Neural crest cell (in vitro differentiated cells): ENCODE measurements at regions not wholly inside any gene's neighbourhood (a gene's known extent, or its start where the extent isn't known, plus 50 kb on each side); places are given as distances from the start of the nearest gene placed in this dataset.

ENCODE experiments used
- DNase-seq: peaks from one replicate; pipeline ENCODE4 v3.0.0; 2021; ENCODE audit warnings: low read depth, mixed read lengths, low spot score
- H3K27ac Mint-ChIP-seq: one replicate; pipeline ENCODE4 v1.8.0; 2021; ENCODE audit warnings: mild to moderate bottlenecking, mixed read lengths; ENCODE audit not compliant: unreplicated experiment
- H3K27me3 Mint-ChIP-seq: 2 replicates; pipeline ENCODE4 v1.8.0; 2021; ENCODE audit warnings: low read depth, mild to moderate bottlenecking, mixed read lengths
- H3K36me3 Mint-ChIP-seq: 2 replicates; pipeline ENCODE4 v1.8.0; 2021; ENCODE audit warnings: low read depth, mild to moderate bottlenecking, mixed read lengths
- H3K4me1 Mint-ChIP-seq: 2 replicates; pipeline ENCODE4 v1.8.0; 2021; ENCODE audit warnings: mixed read lengths
- H3K4me3 Mint-ChIP-seq: one replicate; pipeline ENCODE4 v1.8.0; 2021; ENCODE audit warnings: mild to moderate bottlenecking, mixed read lengths
- H3K9me3 Mint-ChIP-seq: 2 replicates; pipeline ENCODE4 v1.8.0; 2021; ENCODE audit warnings: mixed read lengths
- TF ChIP-seq, protein P1 (sequence below): fragments of 200-600 bp; sonication (generic); conservative IDR thresholded peaks from 2 replicates; pipeline ENCODE4 v1.5.0; 2021; ENCODE audit warnings: antibody characterized with exemption, mild to moderate bottlenecking

DNA sequence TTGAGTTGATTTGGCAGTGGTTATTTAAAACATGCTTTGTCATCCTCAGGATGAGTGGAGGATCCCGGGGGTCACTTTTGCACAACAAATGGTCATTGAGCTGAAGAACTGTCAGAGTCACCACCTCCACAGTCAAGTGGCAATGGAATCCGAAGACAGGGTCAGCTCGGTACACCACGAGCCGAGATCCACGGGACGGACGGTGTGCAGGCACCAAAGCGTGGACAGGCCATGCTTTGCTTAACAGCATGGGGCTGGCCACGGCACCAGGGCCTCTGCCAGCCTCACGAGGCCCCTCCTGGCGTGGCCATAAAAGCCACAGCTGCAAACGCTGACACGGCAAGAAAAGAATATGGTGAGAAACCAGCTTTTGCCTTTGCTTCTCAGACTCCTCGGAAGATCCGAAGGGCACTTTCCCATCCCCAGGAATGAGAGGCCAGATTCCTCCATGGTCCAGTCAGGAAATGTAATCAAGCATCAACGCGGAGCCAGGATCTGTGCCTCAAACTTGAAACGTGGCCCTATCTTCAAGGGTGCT, 152.2 kb upstream of the DIO3 start:
- H3K4me1 Mint-ChIP-seq, result peaks cover 21% of the 10 kb centered on the region
- H3K36me3 Mint-ChIP-seq, result no peaks in the 10 kb centered on the region
- H3K4me3 Mint-ChIP-seq, result no peak overlapping the region
- H3K27ac Mint-ChIP-seq, result no peak overlapping the region
- no peaks in the 10 kb centered on the region for H3K27me3 Mint-ChIP-seq
- TF ChIP-seq, protein P1, sequence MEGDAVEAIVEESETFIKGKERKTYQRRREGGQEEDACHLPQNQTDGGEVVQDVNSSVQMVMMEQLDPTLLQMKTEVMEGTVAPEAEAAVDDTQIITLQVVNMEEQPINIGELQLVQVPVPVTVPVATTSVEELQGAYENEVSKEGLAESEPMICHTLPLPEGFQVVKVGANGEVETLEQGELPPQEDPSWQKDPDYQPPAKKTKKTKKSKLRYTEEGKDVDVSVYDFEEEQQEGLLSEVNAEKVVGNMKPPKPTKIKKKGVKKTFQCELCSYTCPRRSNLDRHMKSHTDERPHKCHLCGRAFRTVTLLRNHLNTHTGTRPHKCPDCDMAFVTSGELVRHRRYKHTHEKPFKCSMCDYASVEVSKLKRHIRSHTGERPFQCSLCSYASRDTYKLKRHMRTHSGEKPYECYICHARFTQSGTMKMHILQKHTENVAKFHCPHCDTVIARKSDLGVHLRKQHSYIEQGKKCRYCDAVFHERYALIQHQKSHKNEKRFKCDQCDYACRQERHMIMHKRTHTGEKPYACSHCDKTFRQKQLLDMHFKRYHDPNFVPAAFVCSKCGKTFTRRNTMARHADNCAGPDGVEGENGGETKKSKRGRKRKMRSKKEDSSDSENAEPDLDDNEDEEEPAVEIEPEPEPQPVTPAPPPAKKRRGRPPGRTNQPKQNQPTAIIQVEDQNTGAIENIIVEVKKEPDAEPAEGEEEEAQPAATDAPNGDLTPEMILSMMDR, result no peak
- DNase-seq, result no peak
- H3K9me3 Mint-ChIP-seq, result no peaks in the 10 kb centered on the region

DNA sequence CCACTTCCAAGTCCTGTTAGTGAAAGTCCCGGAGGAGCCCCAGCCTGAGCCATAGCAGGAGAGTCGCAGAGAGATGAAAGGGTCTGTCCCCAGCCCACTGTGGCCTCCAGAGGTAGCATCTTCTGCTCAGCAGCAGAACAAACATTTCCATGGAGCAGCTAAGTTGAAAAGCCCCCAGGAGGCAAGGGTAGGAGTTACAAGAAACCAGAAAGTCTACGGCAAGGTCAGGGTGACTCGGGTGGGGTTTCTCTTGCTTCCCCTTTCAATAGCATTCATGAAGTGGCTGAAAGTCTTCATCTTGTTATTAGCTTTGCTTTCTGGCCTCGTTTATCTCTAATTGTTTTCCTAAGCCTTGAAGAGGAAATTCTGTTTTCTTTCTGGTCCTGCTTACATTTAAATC, 151.2 kb upstream of the DIO3 start:
- Mint-ChIP-seq H3K27me3 (no peaks in the 10 kb centered on the region), H3K4me1 (peaks cover 21% of the 10 kb centered on the region), H3K4me3 (no peak overlapping the region), H3K27ac (no peak overlapping the region), H3K36me3 (no peaks in the 10 kb centered on the region), H3K9me3 (no peaks in the 10 kb centered on the region)
- TF ChIP-seq, protein P1, result no peak
- DNase-seq, result no peak

DNA sequence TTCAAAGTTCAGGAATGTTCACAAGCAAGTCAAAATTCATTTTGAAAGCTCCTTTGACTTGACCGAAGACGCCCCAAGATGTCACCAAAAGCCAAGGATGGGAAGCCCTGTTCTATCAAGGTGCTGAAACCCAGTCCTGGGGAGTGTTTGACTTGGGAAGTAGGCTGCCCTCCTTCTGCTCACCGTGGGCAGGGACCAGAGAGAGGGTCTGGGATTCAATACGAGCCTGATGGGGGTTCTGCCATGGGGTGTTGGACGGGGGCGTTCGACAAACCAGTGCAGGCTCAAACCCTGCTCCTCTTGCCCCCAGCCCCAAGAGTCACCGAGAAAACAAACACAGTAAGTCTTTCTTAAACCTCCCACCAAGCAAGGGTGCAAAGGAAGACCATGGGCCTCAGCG, 150.1 kb upstream of the DIO3 start:
- Mint-ChIP-seq H3K9me3 (no peaks in the 10 kb centered on the region), H3K27me3 (no peaks in the 10 kb centered on the region), H3K4me1 (peaks cover 21% of the 10 kb centered on the region), H3K4me3 (no peak overlapping the region), H3K27ac (no peak overlapping the region), H3K36me3 (no peaks in the 10 kb centered on the region)
- TF ChIP-seq, protein P1, result no peak
- no peak for DNase-seq

DNA sequence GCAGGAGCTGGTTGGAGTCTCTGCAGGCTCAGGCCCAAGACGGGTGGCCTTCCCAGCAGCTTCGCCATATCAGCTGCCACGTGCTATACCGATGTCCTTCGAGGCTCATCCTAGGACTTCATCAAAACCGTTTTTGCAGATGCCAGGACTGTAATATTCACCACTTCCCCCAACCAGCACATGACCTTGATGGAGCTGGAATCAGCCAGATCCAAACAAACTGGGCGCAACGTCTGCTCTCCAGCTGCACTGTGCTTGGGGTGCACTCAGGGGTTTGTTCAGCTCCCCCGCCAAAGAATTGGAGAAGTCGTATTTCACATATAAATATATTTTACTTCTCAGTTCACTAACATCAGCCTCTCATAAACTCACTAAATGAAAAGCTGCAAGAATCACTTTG, 149.5 kb upstream of the DIO3 start:
- TF ChIP-seq, protein P1, result no peak
- H3K27ac Mint-ChIP-seq, result no peak overlapping the region

DNA sequence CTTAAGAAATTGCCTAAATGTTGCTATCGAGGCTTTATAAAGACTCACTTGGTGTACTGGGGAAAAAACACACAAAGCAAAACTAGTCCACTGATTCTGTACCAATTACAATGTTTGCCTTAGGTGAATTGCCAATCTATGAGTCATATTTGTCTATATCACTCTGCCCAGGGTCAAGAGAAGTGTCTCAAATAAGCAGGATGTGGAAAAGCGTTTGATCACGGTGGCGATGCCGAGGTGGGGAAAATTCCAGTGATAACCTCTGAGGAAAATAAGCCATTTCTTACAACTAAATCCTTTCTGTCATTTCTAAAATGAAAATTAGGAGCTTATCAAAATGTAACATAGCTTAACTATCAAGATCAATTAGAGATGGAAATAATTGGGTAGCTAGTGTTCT, 148.6 kb upstream of the DIO3 start:
- no peak overlapping the region for H3K27ac Mint-ChIP-seq

More for the DNA sequence above, 149.5 kb upstream of the DIO3 start:
- no peak overlapping the region for H3K4me3 Mint-ChIP-seq
- H3K36me3 Mint-ChIP-seq, result no peaks in the 10 kb centered on the region
- no peaks in the 10 kb centered on the region for H3K9me3 Mint-ChIP-seq
- no peaks in the 10 kb centered on the region for H3K27me3 Mint-ChIP-seq
- no peak for DNase-seq
- H3K4me1 Mint-ChIP-seq, result peaks cover 21% of the 10 kb centered on the region

More for the DNA sequence above, 148.6 kb upstream of the DIO3 start:
- Mint-ChIP-seq H3K27me3 (no peaks in the 10 kb centered on the region), H3K9me3 (peaks cover 1% of the 10 kb centered on the region), H3K36me3 (peaks cover 2% of the 10 kb centered on the region), H3K4me1 (peaks cover 21% of the 10 kb centered on the region), H3K4me3 (no peak overlapping the region)
- TF ChIP-seq, protein P1, result no peak
- DNase-seq, result no peak
